Stomach smooth muscle (tissue), 2 donors: ENCODE measurements at regions not wholly inside any gene's neighbourhood (a gene's known extent, or its start where the extent isn't known, plus 50 kb on each side); places are given as distances from the start of the nearest gene placed in this dataset.

ENCODE experiments used
- H3K27ac ChIP-seq: one replicate; pipeline ENCODE4 v1.7.0; 2013; ENCODE audit warnings: mild to moderate bottlenecking, low read length, inconsistent platforms
- H3K27me3 ChIP-seq, 2 donors: one replicate each; pipeline ENCODE4 v1.7.0; 2013; ENCODE audit warnings: low read length in 2 of 2; ENCODE audit not compliant: insufficient read depth in 2 of 2, control insufficient read depth in 1 of 2
- H3K36me3 ChIP-seq, 2 donors: one replicate each; pipeline ENCODE4 v1.7.0; 2013; ENCODE audit warnings: low read length in 2 of 2; ENCODE audit not compliant: control insufficient read depth in 2 of 2, insufficient read depth in 2 of 2
- H3K4me1 ChIP-seq: one replicate; pipeline ENCODE4 v1.7.0; 2013; ENCODE audit warnings: low read length; ENCODE audit not compliant: control insufficient read depth, insufficient read depth
- H3K4me3 ChIP-seq, 2 donors: one replicate each; pipeline ENCODE4 v1.7.0; 2013; ENCODE audit warnings: low read length in 2 of 2
- H3K9ac ChIP-seq, 2 donors: one replicate each; pipeline ENCODE4 v1.7.0; 2013; ENCODE audit warnings: low read length in 2 of 2, mild to moderate bottlenecking in 1 of 2
- H3K9me3 ChIP-seq, 2 donors: one replicate each; pipeline ENCODE4 v1.7.0; 2013; ENCODE audit warnings: low read length in 2 of 2; ENCODE audit not compliant: control insufficient read depth in 2 of 2
- donor health status: healthy.
- donor health status: Pancreatic carcinoma.

DNA sequence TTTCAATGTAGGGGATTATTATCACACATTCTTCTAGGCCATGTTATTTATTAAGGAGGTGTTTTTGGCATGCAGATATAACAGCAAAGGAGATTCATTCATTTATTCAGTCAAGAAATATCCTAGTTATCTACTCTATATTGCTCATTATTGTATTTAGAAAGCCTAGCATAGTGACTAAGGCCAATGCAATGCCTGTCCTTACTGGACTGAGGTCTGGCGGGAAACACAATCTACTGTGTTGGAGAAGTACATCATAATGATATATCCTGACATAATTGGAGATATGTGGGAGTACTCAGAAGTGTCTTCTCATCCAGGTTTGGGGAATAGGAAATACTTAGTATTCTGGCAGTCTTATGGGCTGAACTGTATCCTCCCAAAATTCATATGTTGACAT, 421.5 kb upstream of the USP24 start:
- no peaks in the 10 kb centered on the region for H3K27me3 ChIP-seq
- peaks cover 7% of the 10 kb centered on the region for H3K4me1 ChIP-seq
- no peak overlapping the region for H3K4me3 ChIP-seq
- H3K9ac ChIP-seq, result no peak overlapping the region
- no peaks in the 10 kb centered on the region for H3K9me3 ChIP-seq
- no peaks in the 10 kb centered on the region for H3K36me3 ChIP-seq
- H3K27ac ChIP-seq, result no peak overlapping the region

DNA sequence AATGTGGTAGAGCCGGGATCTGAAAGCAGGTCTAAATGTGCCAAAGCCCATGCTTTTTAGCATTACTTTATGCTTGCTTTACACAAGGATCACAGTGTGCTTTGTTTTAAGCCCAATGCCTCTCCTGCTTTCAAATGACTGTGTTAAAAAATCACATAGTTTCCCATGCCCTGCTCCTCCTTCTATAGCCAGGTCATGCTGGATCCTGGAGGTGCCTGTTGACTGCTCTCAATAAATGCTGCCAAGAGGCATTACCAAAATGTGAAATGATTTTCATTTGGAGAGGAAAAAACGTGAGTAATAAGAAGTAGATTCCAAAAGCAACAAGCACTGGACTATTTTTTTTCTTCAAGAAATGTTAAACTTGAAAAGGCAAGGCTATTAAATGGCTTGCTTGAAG, 420.7 kb upstream of the USP24 start:
- H3K36me3 ChIP-seq, result no peaks in the 10 kb centered on the region
- no peak overlapping the region for H3K27ac ChIP-seq
- peaks cover 5% of the 10 kb centered on the region for H3K4me1 ChIP-seq
- H3K4me3 ChIP-seq, result no peak overlapping the region
- no peak overlapping the region for H3K9ac ChIP-seq
- H3K9me3 ChIP-seq, result no peaks in the 10 kb centered on the region
- H3K27me3 ChIP-seq, result no peaks in the 10 kb centered on the region

GRCh38 chr1:55634516-55634915, 419.4 kb upstream of the USP24 start:
- no peaks in the 10 kb centered on the region for H3K27me3 ChIP-seq
- H3K36me3 ChIP-seq, result no peaks in the 10 kb centered on the region
- no peak overlapping the region for H3K4me3 ChIP-seq
- no peak overlapping the region for H3K27ac ChIP-seq
- no peaks in the 10 kb centered on the region for H3K9me3 ChIP-seq
- H3K9ac ChIP-seq, result no peak overlapping the region
- H3K4me1 ChIP-seq, result peaks cover 5% of the 10 kb centered on the region

DNA sequence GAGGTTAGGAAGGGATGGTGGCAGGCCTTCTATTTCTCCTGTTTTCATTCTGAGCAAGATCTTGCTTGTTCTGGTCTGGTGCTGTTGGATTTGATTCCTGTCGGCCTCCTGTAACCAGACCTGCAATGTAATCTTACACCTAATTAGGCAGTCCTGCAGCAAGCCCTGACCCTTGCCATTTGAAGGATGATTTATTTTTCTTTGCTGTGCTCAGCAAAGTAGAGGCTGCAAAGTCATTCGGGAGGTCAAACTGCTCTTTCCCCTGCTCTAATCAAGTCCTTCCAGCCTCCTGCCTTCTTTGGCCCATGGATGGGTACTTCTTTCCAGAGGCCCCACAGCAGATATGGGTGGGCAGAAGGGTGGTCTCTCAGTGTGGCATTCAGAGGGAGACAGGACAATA, 417.7 kb upstream of the USP24 start:
- H3K4me1 ChIP-seq, result peaks cover 5% of the 10 kb centered on the region
- no peaks in the 10 kb centered on the region for H3K36me3 ChIP-seq
- no peak overlapping the region for H3K4me3 ChIP-seq
- no peaks in the 10 kb centered on the region for H3K27me3 ChIP-seq
- no peaks in the 10 kb centered on the region for H3K9me3 ChIP-seq
- H3K9ac ChIP-seq, result no peak overlapping the region
- no peak overlapping the region for H3K27ac ChIP-seq

GRCh38 chr1:55632058-55632457, 416.9 kb upstream of the USP24 start:
- no peak overlapping the region for H3K9ac ChIP-seq
- H3K9me3 ChIP-seq, result no peaks in the 10 kb centered on the region
- no peak overlapping the region for H3K27ac ChIP-seq
- H3K4me1 ChIP-seq, result peaks cover 5% of the 10 kb centered on the region
- H3K36me3 ChIP-seq, result no peaks in the 10 kb centered on the region
- no peak overlapping the region for H3K4me3 ChIP-seq
- no peaks in the 10 kb centered on the region for H3K27me3 ChIP-seq

GRCh38 chr1:55631509-55631908, 416.3 kb upstream of the USP24 start:
- H3K27ac ChIP-seq, result no peak overlapping the region
- H3K9ac ChIP-seq, result no peak overlapping the region
- peaks cover 5% of the 10 kb centered on the region for H3K4me1 ChIP-seq
- no peaks in the 10 kb centered on the region for H3K9me3 ChIP-seq
- no peak overlapping the region for H3K4me3 ChIP-seq
- no peaks in the 10 kb centered on the region for H3K27me3 ChIP-seq
- H3K36me3 ChIP-seq, result no peaks in the 10 kb centered on the region

- no peak overlapping the region for H3K9ac ChIP-seq
- H3K27ac ChIP-seq, result no peak overlapping the region
- no peaks in the 10 kb centered on the region for H3K4me1 ChIP-seq
- H3K27me3 ChIP-seq, result no peaks in the 10 kb centered on the region
- no peaks in the 10 kb centered on the region for H3K9me3 ChIP-seq
- no peaks in the 10 kb centered on the region for H3K36me3 ChIP-seq
- no peak overlapping the region for H3K4me3 ChIP-seq
Measured at GRCh38 chr1:55626326-55626725, 411.2 kb upstream of the USP24 start.

DNA sequence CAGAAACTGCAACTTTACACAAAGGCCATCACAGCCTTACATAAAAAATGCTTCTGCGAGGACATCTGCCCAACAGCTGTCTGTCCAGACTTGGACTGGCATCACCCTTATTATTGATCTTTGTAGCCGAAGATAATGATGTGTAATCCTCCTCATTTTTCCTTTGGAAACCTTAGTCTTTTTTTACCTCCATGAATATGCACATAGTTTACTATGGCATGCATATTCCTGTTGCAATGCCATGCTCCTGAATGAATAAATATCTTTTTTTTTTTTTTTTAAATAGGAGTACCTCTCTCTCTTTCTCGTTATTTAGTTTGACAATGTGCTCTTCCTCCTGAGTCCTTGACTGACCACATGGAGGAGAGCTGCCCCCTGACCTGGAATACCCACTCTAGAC, 409.6 kb upstream of the USP24 start:
- no peaks in the 10 kb centered on the region for H3K4me1 ChIP-seq
- no peaks in the 10 kb centered on the region for H3K36me3 ChIP-seq
- no peaks in the 10 kb centered on the region for H3K9me3 ChIP-seq
- no peak overlapping the region for H3K9ac ChIP-seq
- H3K27me3 ChIP-seq, result no peaks in the 10 kb centered on the region
- no peak overlapping the region for H3K4me3 ChIP-seq
- H3K27ac ChIP-seq, result no peak overlapping the region

DNA sequence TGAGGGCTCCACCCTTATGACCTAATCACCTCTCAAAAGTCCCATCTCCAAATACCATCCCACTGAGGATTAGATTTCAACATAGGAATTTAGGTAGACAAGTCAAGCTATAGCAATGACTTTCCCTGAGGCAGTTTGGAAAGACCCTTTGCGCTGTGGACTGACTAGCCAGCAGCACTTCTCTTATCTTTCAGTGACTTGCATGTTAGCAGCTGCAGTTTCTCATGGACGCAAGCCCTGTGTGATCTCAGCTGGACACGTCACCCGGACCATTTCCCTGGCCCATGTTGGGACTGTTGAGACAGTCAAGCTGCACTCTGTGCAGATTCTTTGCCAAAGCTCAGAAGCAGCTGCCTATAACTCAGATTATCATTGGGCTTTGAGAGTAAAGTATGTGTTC, 408.1 kb upstream of the USP24 start:
- Histone ChIP-seq H3K9me3 (no peaks in the 10 kb centered on the region), H3K9ac (no peak overlapping the region), H3K36me3 (no peaks in the 10 kb centered on the region), H3K4me1 (no peaks in the 10 kb centered on the region), H3K4me3 (no peak overlapping the region), H3K27me3 (no peaks in the 10 kb centered on the region), H3K27ac (no peak overlapping the region)

DNA sequence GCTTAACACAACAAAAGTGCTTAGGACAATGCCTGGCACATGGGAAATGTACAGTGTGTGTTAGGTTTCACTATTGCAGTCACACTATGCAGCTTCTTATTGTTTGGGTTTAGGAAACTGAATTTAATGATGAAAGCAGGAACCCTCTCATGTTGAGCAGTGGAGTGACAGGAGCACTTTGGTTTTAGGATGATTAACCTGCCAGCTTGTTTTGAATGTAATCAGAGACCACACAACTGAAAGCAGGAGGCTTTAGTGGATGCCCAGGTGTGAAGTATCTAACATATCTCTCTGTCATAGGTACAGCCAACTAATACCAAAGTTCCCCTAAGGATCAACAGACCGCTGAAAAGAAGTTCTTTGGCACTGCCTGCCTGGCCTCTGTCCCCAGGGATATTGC, 406.9 kb upstream of the USP24 start:
- no peak overlapping the region for H3K4me3 ChIP-seq
- no peaks in the 10 kb centered on the region for H3K9me3 ChIP-seq
- H3K27ac ChIP-seq, result no peak overlapping the region
- no peaks in the 10 kb centered on the region for H3K4me1 ChIP-seq
- no peak overlapping the region for H3K9ac ChIP-seq
- H3K36me3 ChIP-seq, result no peaks in the 10 kb centered on the region
- H3K27me3 ChIP-seq, result no peaks in the 10 kb centered on the region

DNA sequence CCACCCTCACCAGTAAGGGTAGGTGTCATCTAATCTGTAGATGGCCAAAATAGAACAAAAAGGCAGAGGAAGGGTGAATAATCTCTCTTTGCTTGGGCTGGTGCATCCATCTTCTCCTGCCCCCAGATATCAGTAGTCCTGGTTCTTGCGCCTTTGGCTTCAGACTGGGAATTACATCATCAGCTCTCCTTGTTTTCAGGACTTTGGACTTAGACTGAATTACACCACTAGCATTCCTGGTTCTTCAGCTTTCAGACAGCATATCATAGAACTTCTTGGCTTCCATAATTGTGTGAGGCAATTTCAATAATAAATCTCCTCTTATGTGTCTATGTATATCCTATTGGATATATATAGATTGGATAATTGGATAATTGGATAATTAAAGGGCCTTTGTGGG, 403.0 kb upstream of the USP24 start:
- Histone ChIP-seq H3K27me3 (no peaks in the 10 kb centered on the region), H3K36me3 (no peaks in the 10 kb centered on the region), H3K27ac (no peak overlapping the region), H3K4me3 (no peak overlapping the region), H3K9ac (no peak overlapping the region), H3K4me1 (no peaks in the 10 kb centered on the region), H3K9me3 (no peaks in the 10 kb centered on the region)
